Duodenal mucosa (tissue), 2 donors: ENCODE measurements at regions not wholly inside any gene's neighbourhood (a gene's known extent, or its start where the extent isn't known, plus 50 kb on each side); places are given as distances from the start of the nearest gene placed in this dataset.
"Not testable (repeated sequence)": the region's sequence is repeated elsewhere in the genome, so short reads cannot be mapped to it uniquely, and the experiment has no call there.

Experiments used
- H3K27ac ChIP-seq: one replicate; pipeline ENCODE4 v1.7.0; 2013; ENCODE audit warnings: low read depth, low read length
- H3K27me3 ChIP-seq, 2 donors: one replicate each; pipeline ENCODE4 v1.7.0; 2013; ENCODE audit warnings: low read length in 2 of 2, control low read depth in 1 of 2; ENCODE audit not compliant: insufficient read depth in 2 of 2, control insufficient read depth in 1 of 2
- H3K36me3 ChIP-seq, 2 donors: one replicate each; pipeline ENCODE4 v1.7.0; 2013; ENCODE audit warnings: low read length in 2 of 2, control low read depth in 1 of 2; ENCODE audit not compliant: insufficient read depth in 2 of 2, control insufficient read depth in 1 of 2
- H3K4me1 ChIP-seq, 2 donors: one replicate each; pipeline ENCODE4 v1.7.0; 2013; ENCODE audit warnings: low read length in 2 of 2, control low read depth in 1 of 2; ENCODE audit not compliant: insufficient read depth in 2 of 2, control insufficient read depth in 1 of 2
- H3K4me3 ChIP-seq, 2 donors: one replicate each; pipeline ENCODE4 v1.7.0; 2013; ENCODE audit warnings: low read length in 2 of 2, low read depth in 1 of 2
- H3K9ac ChIP-seq, 2 donors: one replicate each; pipeline ENCODE4 v1.7.0; 2013; ENCODE audit warnings: low read length in 2 of 2, low read depth in 1 of 2
- H3K9me3 ChIP-seq, 2 donors: one replicate each; pipeline ENCODE4 v1.7.0; 2013; ENCODE audit warnings: low read length in 2 of 2, control low read depth in 1 of 2; ENCODE audit not compliant: control insufficient read depth in 1 of 2

- Histone ChIP-seq H3K9ac (no peak overlapping the region), H3K27ac (no peak overlapping the region), H3K9me3 (no peaks in the 10 kb centered on the region), H3K4me3 (no peak overlapping the region), H3K27me3 (no peaks in the 10 kb centered on the region), H3K36me3 (no peaks in the 10 kb centered on the region), H3K4me1 (no peaks in the 10 kb centered on the region)
These were observed 211.5 kb upstream of the GCFC2 start for GRCh38 chr2:75922191-75922590.

DNA sequence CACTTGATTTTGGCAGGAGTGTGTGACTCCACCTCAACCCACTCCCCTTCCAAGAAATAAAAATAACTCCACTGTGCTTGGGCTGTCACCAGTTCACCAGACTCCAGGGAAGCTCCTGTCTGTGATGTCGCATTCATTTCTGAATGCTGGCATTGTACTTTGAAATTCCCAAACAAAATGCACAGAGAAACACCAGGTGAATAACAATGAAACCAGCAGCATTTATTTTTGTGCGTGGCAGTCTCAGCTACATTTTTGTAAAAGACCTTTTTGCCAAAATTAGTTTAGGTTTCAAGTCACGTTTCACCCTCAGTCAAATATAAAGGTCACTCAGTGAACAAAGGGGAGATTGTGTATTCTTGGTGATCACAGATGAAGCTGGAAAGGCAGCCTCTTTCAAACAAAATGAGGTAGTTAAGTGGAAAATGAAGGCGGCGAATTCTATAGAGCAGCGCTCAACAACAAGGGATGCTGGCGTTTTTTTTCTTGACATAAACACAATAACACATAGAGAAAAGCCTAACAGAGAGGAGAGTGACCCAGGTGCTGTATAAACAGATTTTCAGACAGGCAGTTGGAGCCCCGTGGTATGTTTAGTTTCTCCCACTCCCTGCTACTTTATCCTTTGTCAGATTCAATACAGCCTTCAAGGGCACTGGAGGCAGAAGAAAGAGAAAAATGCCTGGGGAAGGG lies 210.3 kb upstream of the GCFC2 start:
- H3K9ac ChIP-seq, result no peak overlapping the region
- H3K9me3 ChIP-seq, result no peaks in the 10 kb centered on the region
- H3K4me3 ChIP-seq, result no peak overlapping the region
- no peaks in the 10 kb centered on the region for H3K27me3 ChIP-seq
- no peak overlapping the region for H3K27ac ChIP-seq
- no peaks in the 10 kb centered on the region for H3K36me3 ChIP-seq
- H3K4me1 ChIP-seq, result no peaks in the 10 kb centered on the region

DNA sequence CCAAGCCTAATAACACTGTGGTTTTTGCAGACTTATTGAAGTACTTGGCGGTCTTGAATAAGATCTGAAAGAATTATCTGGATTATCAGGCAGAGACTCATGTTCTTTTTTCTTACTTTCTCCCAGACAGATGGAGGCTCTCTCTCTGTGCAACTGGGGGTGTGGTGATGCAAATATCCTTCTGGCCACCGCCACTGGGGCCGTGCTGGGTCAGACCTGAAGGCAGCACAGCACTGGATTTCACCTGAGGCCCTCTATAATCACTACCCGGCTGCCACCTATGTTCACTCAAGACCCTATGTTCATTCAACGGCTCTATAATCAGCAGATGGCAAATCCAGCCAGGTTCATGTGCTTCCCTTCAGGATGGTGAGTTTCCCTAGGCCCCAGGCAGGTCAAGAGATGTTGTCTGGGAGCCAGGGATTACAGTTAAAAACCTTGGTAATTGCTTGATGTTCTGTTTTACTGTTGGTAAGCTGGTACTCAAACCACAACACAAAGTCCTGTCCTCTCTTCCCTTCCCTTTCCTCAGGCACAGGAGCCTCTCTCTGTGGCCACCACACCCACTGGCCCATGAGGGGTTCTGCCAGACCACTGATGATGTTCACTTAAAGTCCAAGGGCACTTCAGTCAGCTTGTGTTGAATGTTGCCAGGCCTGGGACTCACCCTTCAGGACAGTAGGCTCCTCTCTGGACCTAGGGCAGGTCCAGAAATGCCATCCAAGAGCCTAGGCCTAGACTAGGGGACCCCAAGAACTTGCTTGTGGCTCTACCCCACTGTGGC lies 205.3 kb upstream of the GCFC2 start:
- Histone ChIP-seq H3K4me3 (no peak overlapping the region), H3K36me3 (no peaks in the 10 kb centered on the region), H3K4me1 (no peaks in the 10 kb centered on the region), H3K9me3 (no peaks in the 10 kb centered on the region), H3K27ac (no peak overlapping the region), H3K9ac (no peak overlapping the region), H3K27me3 (no peaks in the 10 kb centered on the region)

DNA sequence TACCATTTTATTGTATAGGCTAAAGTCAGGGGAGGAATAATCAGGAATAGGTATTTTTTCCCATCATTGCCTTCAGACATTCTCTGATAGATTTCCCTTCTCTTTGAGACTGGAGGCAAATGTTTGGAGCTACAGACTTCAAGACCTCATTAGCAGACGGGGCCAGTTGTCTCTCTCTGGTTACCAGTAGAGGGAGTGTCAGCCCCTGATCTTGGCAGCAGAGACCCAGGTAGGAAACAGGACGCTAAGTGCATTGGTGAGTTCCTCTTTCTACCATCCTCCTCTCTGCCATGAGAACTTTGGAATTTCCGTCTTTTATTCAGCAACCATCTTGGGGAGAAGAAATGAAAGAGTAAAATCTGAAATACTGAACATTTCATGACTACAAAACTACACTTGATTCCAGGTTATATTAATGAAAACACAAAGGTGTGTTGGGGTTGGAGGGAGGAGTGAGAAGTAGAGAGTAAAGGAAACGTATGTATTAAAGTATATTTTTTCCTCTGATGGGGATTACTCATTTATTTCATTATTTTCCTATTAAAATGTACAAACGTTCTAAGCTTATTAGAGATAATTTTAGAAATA lies 186.2 kb upstream of the GCFC2 start:
- Histone ChIP-seq H3K27ac (no peak overlapping the region), H3K9me3 (no peaks in the 10 kb centered on the region), H3K4me3 (no peak overlapping the region), H3K27me3 (no peaks in the 10 kb centered on the region), H3K9ac (no peak overlapping the region), H3K4me1 (no peaks in the 10 kb centered on the region), H3K36me3 (no peaks in the 10 kb centered on the region)

GRCh38 chr2:75894170-75894569 lies 183.5 kb upstream of the GCFC2 start:
- no peak overlapping the region for H3K27ac ChIP-seq

GRCh38 chr2:75892490-75892889 lies 181.8 kb upstream of the GCFC2 start:
- no peaks in the 10 kb centered on the region for H3K9me3 ChIP-seq
- no peak overlapping the region for H3K27ac ChIP-seq
- no peak overlapping the region for H3K9ac ChIP-seq
- H3K4me3 ChIP-seq, result no peak overlapping the region
- H3K27me3 ChIP-seq, result no peaks in the 10 kb centered on the region
- no peaks in the 10 kb centered on the region for H3K36me3 ChIP-seq
- no peaks in the 10 kb centered on the region for H3K4me1 ChIP-seq

More at GRCh38 chr2:75894170-75894569, 183.5 kb upstream of the GCFC2 start:
- H3K9ac ChIP-seq, result no peak overlapping the region
- no peaks in the 10 kb centered on the region for H3K27me3 ChIP-seq
- no peaks in the 10 kb centered on the region for H3K36me3 ChIP-seq
- no peaks in the 10 kb centered on the region for H3K9me3 ChIP-seq
- no peaks in the 10 kb centered on the region for H3K4me1 ChIP-seq
- no peak overlapping the region for H3K4me3 ChIP-seq

GRCh38 chr2:75882530-75882929 lies 171.8 kb upstream of the GCFC2 start:
- Histone ChIP-seq H3K36me3 (no peaks in the 10 kb centered on the region), H3K27me3 (no peaks in the 10 kb centered on the region), H3K4me3 (no peak overlapping the region), H3K9ac (no peak overlapping the region), H3K9me3 (no peaks in the 10 kb centered on the region), H3K27ac (no peak overlapping the region), H3K4me1 (no peaks in the 10 kb centered on the region)

- H3K9me3 ChIP-seq, H3K27me3 ChIP-seq, H3K27ac ChIP-seq, H3K4me1 ChIP-seq, H3K36me3 ChIP-seq, H3K4me3 ChIP-seq, H3K9ac ChIP-seq: not testable (repeated sequence)
These were observed 164.9 kb upstream of the GCFC2 start for GRCh38 chr2:75875606-75876005.

- not testable (repeated sequence) for H3K9me3 ChIP-seq
These were observed 161.3 kb upstream of the GCFC2 start for GRCh38 chr2:75871762-75872614.

More at GRCh38 chr2:75871762-75872614, 161.3 kb upstream of the GCFC2 start:
- H3K27me3 ChIP-seq, H3K27ac ChIP-seq, H3K4me1 ChIP-seq, H3K36me3 ChIP-seq, H3K9ac ChIP-seq, H3K4me3 ChIP-seq: not testable (repeated sequence)
